ENCODE measurements at regions not wholly inside any gene's neighbourhood (a gene's known extent, or its start where the extent isn't known, plus 50 kb on each side); places are given as distances from the start of the nearest gene placed in this dataset.

GRCh38 chr14:81841346-81841745, 307.7 kb upstream of the SEL1L start:
- Mint-ChIP-seq H3K27me3 (ENCODE audit: low read depth) (no peaks in the 10 kb centered on the region), H3K36me3 (ENCODE audit: low read depth) (no peaks in the 10 kb centered on the region), H3K4me3 (no peak overlapping the region), H3K9me3 (peaks cover 14% of the 10 kb centered on the region), H3K27ac (no peak overlapping the region), H3K4me1 (no peaks in the 10 kb centered on the region)
- TF ChIP-seq CTCF (IDR thresholded peaks at IDR 0.05; ENCODE audit: unreplicated experiment in 3 of 3), result no peak

GRCh38 chr14:81849714-81850113, 316.1 kb upstream of the SEL1L start:
- Mint-ChIP-seq H3K4me3 (no peak overlapping the region), H3K4me1 (no peaks in the 10 kb centered on the region), H3K9me3 (peaks cover 37% of the 10 kb centered on the region), H3K27ac (no peak overlapping the region), H3K27me3 (ENCODE audit: low read depth) (no peaks in the 10 kb centered on the region), H3K36me3 (ENCODE audit: low read depth) (no peaks in the 10 kb centered on the region)
- no peak for TF ChIP-seq CTCF (IDR thresholded peaks at IDR 0.05; ENCODE audit: unreplicated experiment in 3 of 3)

GRCh38 chr14:81855007-81855406, 321.4 kb upstream of the SEL1L start:
- Mint-ChIP-seq H3K9me3 (peaks cover 32% of the 10 kb centered on the region), H3K4me1 (no peaks in the 10 kb centered on the region), H3K4me3 (no peak overlapping the region), H3K27ac (no peak overlapping the region), H3K27me3 (ENCODE audit: low read depth) (no peaks in the 10 kb centered on the region), H3K36me3 (ENCODE audit: low read depth) (no peaks in the 10 kb centered on the region)
- TF ChIP-seq CTCF (IDR thresholded peaks at IDR 0.05; ENCODE audit: unreplicated experiment in 3 of 3), result no peak

- Mint-ChIP-seq H3K9me3 (peaks cover 28% of the 10 kb centered on the region), H3K4me1 (no peaks in the 10 kb centered on the region), H3K27me3 (ENCODE audit: low read depth) (no peaks in the 10 kb centered on the region), H3K4me3 (no peak overlapping the region), H3K27ac (no peak overlapping the region), H3K36me3 (ENCODE audit: low read depth) (no peaks in the 10 kb centered on the region)
- no peak for TF ChIP-seq CTCF (IDR thresholded peaks at IDR 0.05; ENCODE audit: unreplicated experiment in 3 of 3)
These were observed 325.4 kb upstream of the SEL1L start for GRCh38 chr14:81859046-81859445.

GRCh38 chr14:81868172-81868571, 334.5 kb upstream of the SEL1L start:
- Mint-ChIP-seq H3K4me3 (no peak overlapping the region), H3K27me3 (ENCODE audit: low read depth) (no peaks in the 10 kb centered on the region), H3K9me3 (peaks cover 3% of the 10 kb centered on the region), H3K36me3 (ENCODE audit: low read depth) (no peaks in the 10 kb centered on the region), H3K4me1 (no peaks in the 10 kb centered on the region), H3K27ac (no peak overlapping the region)
- no peak for TF ChIP-seq CTCF (IDR thresholded peaks at IDR 0.05; ENCODE audit: unreplicated experiment in 3 of 3)

GRCh38 chr14:81871706-81872105, 338.1 kb upstream of the SEL1L start:
- no peak for TF ChIP-seq CTCF (IDR thresholded peaks at IDR 0.05; ENCODE audit: unreplicated experiment in 3 of 3)
- peaks cover 8% of the 10 kb centered on the region for H3K4me1 Mint-ChIP-seq
- H3K27me3 Mint-ChIP-seq (ENCODE audit: low read depth), result no peaks in the 10 kb centered on the region
- H3K9me3 Mint-ChIP-seq, result peaks cover 19% of the 10 kb centered on the region
- no peak overlapping the region for H3K4me3 Mint-ChIP-seq
- peaks cover 5% of the 10 kb centered on the region for H3K36me3 Mint-ChIP-seq (ENCODE audit: low read depth)
- no peak overlapping the region for H3K27ac Mint-ChIP-seq
